ENCODE measurements at regions not wholly inside any gene's neighbourhood (a gene's known extent, or its start where the extent isn't known, plus 50 kb on each side); places are given as distances from the start of the nearest gene placed in this dataset.

- no peaks in the 10 kb centered on the region for H3K27me3 ChIP-seq (ENCODE audit: control insufficient read depth, insufficient read depth, low read length)
- H3K4me1 Mint-ChIP-seq = no peaks in the 10 kb centered on the region
- no peak overlapping the region for H3K27ac Mint-ChIP-seq
- no peaks in the 10 kb centered on the region for H3K4me1 ChIP-seq (ENCODE audit: control insufficient read depth, insufficient read depth, low read length)
- WGBS (ENCODE audit: insufficient coverage) = 97% methylated on average over 3 of the region's 3 CpGs
- ATAC-seq = no peak
- intact Hi-C loops (cut with micrococcal nuclease) = no loop called here
- no peak overlapping the region for H3K4me3 ChIP-seq (ENCODE audit: low read length)
- TF ChIP-seq CTCF (IDR thresholded peaks at IDR 0.05) = no peak
- no peaks in the 10 kb centered on the region for H3K9me3 ChIP-seq (ENCODE audit: control insufficient read depth, insufficient read depth, low read length)
- no peak overlapping the region for H3K27ac ChIP-seq (ENCODE audit: low read length)
- H3K36me3 ChIP-seq (ENCODE audit: control insufficient read depth, insufficient read depth, low read length) = no peaks in the 10 kb centered on the region
- no peaks in the 10 kb centered on the region for H3K9me3 Mint-ChIP-seq
- DNase-seq = no peak
- no peaks in the 10 kb centered on the region for H3K36me3 Mint-ChIP-seq
- no peaks in the 10 kb centered on the region for H3K27me3 Mint-ChIP-seq (ENCODE audit: low read depth in 2 of 2)
- no peak overlapping the region for H3K4me3 Mint-ChIP-seq
Measured at GRCh38 chr12:92242907-92243306, 97.3 kb upstream of the BTG1 start.

- intact Hi-C loops (cut with micrococcal nuclease) = no loop called here
- Mint-ChIP-seq H3K4me1 (peaks cover 6% of the 10 kb centered on the region in 2 donors), H3K27ac (no peak overlapping the region), H3K4me3 (no peak overlapping the region), H3K27me3 (ENCODE audit: low read depth in 2 of 2) (no peaks in the 10 kb centered on the region), H3K36me3 (no peaks in the 10 kb centered on the region), H3K9me3 (no peaks in the 10 kb centered on the region)
- Histone ChIP-seq H3K4me1 (ENCODE audit: control insufficient read depth, insufficient read depth, low read length) (peaks cover 5% of the 10 kb centered on the region), H3K36me3 (ENCODE audit: control insufficient read depth, insufficient read depth, low read length) (no peaks in the 10 kb centered on the region), H3K4me3 (ENCODE audit: low read length) (no peak overlapping the region), H3K27ac (ENCODE audit: low read length) (no peak overlapping the region), H3K9me3 (ENCODE audit: control insufficient read depth, insufficient read depth, low read length) (no peaks in the 10 kb centered on the region), H3K27me3 (ENCODE audit: control insufficient read depth, insufficient read depth, low read length) (no peaks in the 10 kb centered on the region)
- no peak for ATAC-seq
- no peak for DNase-seq
- 98% methylated on average over 6 of the region's 6 CpGs for WGBS (ENCODE audit: insufficient coverage)
- TF ChIP-seq CTCF (IDR thresholded peaks at IDR 0.05) = no peak
Measured at GRCh38 chr12:92237762-92238523, 92.3 kb upstream of the BTG1 start.

- H3K4me1 ChIP-seq (ENCODE audit: control insufficient read depth, insufficient read depth, low read length) = peaks cover 5% of the 10 kb centered on the region
- intact Hi-C loops (cut with micrococcal nuclease) = no loop called here
- WGBS (ENCODE audit: insufficient coverage) = 95% methylated on average over 1 of the region's 1 CpG
Measured at GRCh38 chr12:92237262-92237661, 91.6 kb upstream of the BTG1 start.

More at GRCh38 chr12:92237262-92237661, 91.6 kb upstream of the BTG1 start:
- H3K4me3 ChIP-seq (ENCODE audit: low read length) = no peak overlapping the region
- H3K36me3 Mint-ChIP-seq = no peaks in the 10 kb centered on the region
- H3K27ac ChIP-seq (ENCODE audit: low read length) = no peak overlapping the region
- H3K4me3 Mint-ChIP-seq = no peak overlapping the region
- H3K4me1 Mint-ChIP-seq = peaks cover 6% of the 10 kb centered on the region in 2 donors
- no peak for TF ChIP-seq CTCF (IDR thresholded peaks at IDR 0.05)
- H3K36me3 ChIP-seq (ENCODE audit: control insufficient read depth, insufficient read depth, low read length) = no peaks in the 10 kb centered on the region
- no peak overlapping the region for H3K27ac Mint-ChIP-seq
- no peak for DNase-seq
- H3K27me3 ChIP-seq (ENCODE audit: control insufficient read depth, insufficient read depth, low read length) = no peaks in the 10 kb centered on the region
- H3K9me3 ChIP-seq (ENCODE audit: control insufficient read depth, insufficient read depth, low read length) = no peaks in the 10 kb centered on the region
- no peak for ATAC-seq
- no peaks in the 10 kb centered on the region for H3K9me3 Mint-ChIP-seq
- no peaks in the 10 kb centered on the region for H3K27me3 Mint-ChIP-seq (ENCODE audit: low read depth in 2 of 2)

All from natural killer cell (primary cell).